IMR-90 (cell line): ENCODE measurements at regions not wholly inside any gene's neighbourhood (a gene's known extent, or its start where the extent isn't known, plus 50 kb on each side); places are given as distances from the start of the nearest gene placed in this dataset.
"Not testable (repeated sequence)": the region's sequence is repeated elsewhere in the genome, so short reads cannot be mapped to it uniquely, and the experiment has no call there.

ENCODE experiments used
- BHLHE40 ChIP-seq: fragments of 150-350 bp; IDR thresholded peaks from 2 replicates; pipeline ENCODE4 v1.6.1; 2016; ENCODE audit warnings: mild to moderate bottlenecking, low read depth, low read length
- FOS ChIP-seq: fragments of 150-350 bp; IDR thresholded peaks from 2 replicates; pipeline ENCODE4 v1.6.1; 2016; ENCODE audit warnings: low read depth, low read length
- MAFK ChIP-seq: IDR thresholded peaks from 2 replicates; pipeline ENCODE4 v1.6.1; 2012; ENCODE audit warnings: low read depth, low read length, improper control_type of control experiment
- MXI1 ChIP-seq: IDR thresholded peaks from 2 replicates; pipeline ENCODE4 v1.6.1; 2012; ENCODE audit warnings: low read depth, mild to moderate bottlenecking, low read length, moderate library complexity, borderline replicate concordance
- POLR2A ChIP-seq: IDR thresholded peaks from 2 replicates; pipeline ENCODE4 v1.6.1; 2012; ENCODE audit warnings: mild to moderate bottlenecking, low read depth, low read length
- TF ChIP-seq, protein P1 (sequence below): conservative IDR thresholded peaks from 2 replicates; pipeline ENCODE4 v1.5.1; 2012; ENCODE audit warnings: mild to moderate bottlenecking, low read depth, low read length, improper control_type of control experiment

DNA sequence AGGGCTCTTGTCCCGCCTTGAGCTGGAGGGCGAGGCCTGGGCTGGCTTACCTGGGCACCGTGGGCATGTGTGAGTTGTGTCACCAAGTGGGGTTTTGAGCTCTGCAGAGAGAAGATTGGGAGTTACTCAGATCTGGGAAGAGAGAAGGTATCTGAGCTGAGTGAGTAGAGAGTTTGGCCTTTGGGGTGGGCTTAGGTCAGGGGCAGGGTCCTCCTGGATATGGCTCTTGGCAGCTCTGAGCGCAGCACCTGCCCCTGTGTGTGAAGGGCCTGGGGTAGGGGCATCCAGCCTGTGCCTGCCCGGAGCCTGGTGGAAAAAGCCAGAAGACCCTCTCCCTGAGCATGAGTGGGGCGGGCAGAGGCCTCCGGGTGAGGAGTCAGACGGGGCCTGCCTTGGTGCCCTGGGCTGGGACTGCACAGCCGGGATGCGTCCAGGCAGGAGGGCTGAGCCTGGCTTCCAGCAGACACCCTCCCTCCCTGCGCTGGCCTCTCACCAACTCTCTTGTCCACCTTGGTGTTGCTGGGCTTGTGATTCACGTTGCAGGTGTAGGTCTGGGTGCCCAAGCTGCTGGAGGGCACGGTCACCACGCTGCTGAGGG, 244.3 kb downstream of the TMEM121 start:
- TF ChIP-seq, protein P1, sequence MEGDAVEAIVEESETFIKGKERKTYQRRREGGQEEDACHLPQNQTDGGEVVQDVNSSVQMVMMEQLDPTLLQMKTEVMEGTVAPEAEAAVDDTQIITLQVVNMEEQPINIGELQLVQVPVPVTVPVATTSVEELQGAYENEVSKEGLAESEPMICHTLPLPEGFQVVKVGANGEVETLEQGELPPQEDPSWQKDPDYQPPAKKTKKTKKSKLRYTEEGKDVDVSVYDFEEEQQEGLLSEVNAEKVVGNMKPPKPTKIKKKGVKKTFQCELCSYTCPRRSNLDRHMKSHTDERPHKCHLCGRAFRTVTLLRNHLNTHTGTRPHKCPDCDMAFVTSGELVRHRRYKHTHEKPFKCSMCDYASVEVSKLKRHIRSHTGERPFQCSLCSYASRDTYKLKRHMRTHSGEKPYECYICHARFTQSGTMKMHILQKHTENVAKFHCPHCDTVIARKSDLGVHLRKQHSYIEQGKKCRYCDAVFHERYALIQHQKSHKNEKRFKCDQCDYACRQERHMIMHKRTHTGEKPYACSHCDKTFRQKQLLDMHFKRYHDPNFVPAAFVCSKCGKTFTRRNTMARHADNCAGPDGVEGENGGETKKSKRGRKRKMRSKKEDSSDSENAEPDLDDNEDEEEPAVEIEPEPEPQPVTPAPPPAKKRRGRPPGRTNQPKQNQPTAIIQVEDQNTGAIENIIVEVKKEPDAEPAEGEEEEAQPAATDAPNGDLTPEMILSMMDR, result not testable (repeated sequence)
- TF ChIP-seq POLR2A, FOS, MAFK, BHLHE40, MXI1: not testable (repeated sequence)
